ENCODE measurements at regions not wholly inside any gene's neighbourhood (a gene's known extent, or its start where the extent isn't known, plus 50 kb on each side); places are given as distances from the start of the nearest gene placed in this dataset.
"Not testable (repeated sequence)": the region's sequence is repeated elsewhere in the genome, so short reads cannot be mapped to it uniquely, and the experiment has no call there.

DNA sequence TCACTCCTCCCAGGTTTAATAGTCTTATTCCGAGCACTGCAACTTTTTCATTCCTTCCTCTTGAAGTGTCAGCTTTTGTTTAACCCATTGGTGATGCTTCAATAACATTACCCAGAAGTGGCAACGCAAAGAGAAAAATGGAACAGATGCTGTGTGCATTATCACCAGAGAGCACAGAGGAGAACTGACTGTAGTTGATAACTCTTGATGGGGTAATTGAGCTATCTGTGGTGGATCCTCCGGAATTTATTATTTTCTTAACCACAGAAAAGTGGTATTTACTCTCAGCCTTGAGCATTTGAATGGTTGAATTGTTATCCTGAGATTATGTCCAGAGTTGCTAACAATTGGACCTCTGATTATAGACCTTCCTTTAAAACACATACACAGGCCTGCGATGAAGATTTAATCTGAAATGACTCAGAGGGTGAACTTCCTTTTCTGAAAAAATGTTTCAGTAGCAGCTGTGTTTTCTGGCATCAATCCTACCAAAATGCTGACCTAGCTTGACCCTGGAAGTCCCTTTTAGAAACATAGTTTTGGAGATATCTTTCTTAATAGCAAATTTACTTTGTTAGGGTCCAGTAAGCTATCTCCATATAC, 1584.4 kb upstream of the LRRTM3 start:
- DNase-seq: no peak

- no peak for DNase-seq
Measured at GRCh38 chr10:65342245-65342644, 1583.6 kb upstream of the LRRTM3 start.

- DNase-seq: no peak
Measured at GRCh38 chr10:65346466-65346865, 1579.4 kb upstream of the LRRTM3 start.

DNA sequence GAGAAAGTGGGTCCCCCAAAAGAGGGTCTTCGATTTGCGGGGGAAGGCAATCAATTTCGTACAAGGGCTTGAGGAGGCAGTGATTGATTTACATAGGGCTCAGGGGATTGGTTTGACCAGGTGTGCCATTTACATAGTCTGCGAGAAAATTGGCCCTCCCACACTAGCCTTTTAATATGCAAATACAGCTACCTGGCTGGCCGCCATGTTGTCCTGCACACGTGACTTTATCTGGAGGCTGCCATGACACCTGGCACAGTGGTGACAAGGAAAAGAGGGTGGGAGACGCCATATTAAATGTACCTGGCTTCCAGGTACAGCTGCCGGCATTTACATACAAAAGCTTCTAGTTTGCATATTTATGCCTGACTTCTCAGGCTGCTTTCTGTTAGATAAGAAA, 1577.2 kb upstream of the LRRTM3 start:
- DNase-seq: no peak

- DNase-seq: no peak
Measured at GRCh38 chr10:65350611-65351010, 1575.2 kb upstream of the LRRTM3 start.

GRCh38 chr10:65355141-65355680, 1570.6 kb upstream of the LRRTM3 start:
- no peak for DNase-seq

DNA sequence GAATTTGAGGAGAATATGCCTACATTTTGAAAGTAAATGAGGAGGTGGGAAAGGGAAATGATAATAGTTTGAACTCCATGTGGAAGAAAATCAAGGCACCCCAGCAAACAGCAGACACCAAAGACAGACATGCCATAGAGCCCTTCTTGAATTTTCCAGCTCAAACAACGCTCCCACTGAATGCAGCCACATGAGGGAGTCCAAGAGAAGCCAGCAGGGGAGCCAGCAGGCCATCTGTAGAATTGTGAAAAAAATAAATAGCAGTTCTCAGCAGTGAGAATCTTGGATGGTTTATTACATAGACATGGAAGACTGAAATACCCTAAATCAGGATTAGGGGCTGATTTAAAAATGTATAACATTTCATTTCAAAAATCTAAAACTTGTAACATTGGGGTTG, 1567.3 kb upstream of the LRRTM3 start:
- DNase-seq: no peak

DNA sequence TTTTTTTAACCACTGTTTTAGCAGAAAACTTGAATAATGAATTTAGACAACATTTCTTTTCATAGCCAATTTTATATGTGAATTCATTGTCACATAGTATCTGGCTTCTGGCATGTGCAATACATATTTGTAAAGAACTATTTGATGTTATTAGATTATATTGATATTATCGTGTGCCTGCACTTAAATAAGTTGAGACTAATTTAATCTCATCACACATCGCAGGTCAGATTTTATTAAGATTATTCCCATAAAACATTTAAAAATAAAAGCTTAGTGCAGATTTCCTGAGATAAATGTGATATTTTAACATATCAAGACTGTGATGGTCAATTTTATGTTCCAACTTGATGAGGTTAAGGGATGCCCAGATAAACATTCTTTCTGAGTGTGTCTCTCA, 1565.3 kb upstream of the LRRTM3 start:
- DNase-seq: no peak

- DNase-seq: no peak
Measured at GRCh38 chr10:65365878-65366277, 1560.0 kb upstream of the LRRTM3 start.

- DNase-seq: no peak
Measured at GRCh38 chr10:65367706-65368105, 1558.1 kb upstream of the LRRTM3 start.

GRCh38 chr10:65375528-65375927, 1550.3 kb upstream of the LRRTM3 start:
- no peak for DNase-seq

- DNase-seq: no peak
Measured at GRCh38 chr10:65377687-65378086, 1548.1 kb upstream of the LRRTM3 start.

DNA sequence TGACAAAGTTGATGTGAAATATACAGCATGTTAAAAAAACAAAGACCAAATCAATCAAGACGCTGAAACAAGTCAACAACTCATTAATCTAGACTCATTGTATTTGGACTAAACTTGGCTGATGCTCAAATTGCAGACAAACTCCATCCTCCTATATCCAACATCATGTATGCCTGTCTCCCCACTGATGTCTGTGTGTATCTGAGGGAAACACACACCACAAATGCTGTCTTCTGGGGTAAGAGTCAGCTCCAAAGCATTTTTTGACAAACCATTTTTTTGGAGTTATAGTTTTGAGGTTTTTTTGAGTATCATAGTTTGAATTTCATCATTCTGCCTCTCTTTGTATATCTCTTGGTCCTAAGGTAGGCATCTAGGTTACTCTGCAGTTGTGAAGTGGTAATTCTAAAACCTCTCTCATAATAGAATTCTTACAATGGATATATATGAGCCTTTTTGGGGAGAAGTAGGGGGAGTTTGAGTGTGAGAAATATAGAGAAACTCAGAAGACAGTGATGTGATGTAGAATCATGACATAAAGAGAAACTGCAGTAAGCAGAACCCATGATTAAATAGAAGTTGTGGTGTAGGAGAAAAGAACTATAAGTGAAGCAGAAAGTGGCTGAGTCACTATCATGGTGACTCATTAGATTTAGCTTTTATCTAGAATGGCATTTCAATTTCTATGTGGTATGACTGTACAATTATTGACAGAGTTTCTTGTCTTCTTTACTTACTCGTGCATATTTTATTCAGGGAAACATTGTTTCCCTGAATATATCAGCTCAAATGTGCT, 1531.1 kb upstream of the LRRTM3 start:
- DNase-seq: no peak

DNA sequence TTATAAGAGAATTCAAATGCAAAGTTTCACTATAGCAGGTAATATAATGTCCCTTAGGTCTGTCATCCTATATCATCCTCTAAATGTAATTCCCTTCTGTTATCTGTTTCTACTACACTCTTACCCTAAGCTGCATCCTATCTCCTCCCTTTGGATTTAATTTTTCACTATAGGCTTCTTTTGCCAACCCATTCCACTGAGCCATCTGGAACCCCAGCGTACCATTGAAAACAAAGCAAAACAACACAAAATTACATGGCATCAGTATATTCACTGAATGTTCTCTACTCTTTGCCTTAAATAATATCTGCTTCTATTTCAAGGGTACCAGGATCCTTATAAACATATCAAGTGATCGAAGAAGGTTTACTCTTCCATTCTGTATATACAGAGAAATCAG, 1530.2 kb upstream of the LRRTM3 start:
- no peak for DNase-seq

- no peak for DNase-seq
Measured at GRCh38 chr10:65396997-65397396, 1528.8 kb upstream of the LRRTM3 start.

GRCh38 chr10:65408401-65408800, 1517.4 kb upstream of the LRRTM3 start:
- DNase-seq: no peak

- DNase-seq: no peak
Measured at GRCh38 chr10:65413001-65413400, 1512.8 kb upstream of the LRRTM3 start.

DNA sequence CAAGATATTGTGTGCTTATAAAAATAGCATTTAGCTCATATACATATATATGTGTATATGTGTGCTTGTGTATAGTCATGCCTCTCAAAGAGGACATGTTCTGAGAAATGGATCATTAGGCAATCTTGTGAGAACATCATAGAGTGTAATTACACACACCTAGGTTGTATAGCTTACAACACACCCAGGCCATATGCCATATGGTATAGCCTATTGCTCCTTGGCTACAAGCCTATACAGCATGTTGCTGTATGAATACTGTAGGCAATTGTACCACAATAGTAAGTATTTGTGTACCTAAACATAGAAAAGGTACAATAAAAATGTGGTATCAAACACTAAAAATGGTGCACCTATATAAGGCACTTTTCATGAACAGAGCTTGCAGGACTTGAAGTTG, 1510.5 kb upstream of the LRRTM3 start:
- no peak for DNase-seq

GRCh38 chr10:65416094-65416493, 1509.7 kb upstream of the LRRTM3 start:
- DNase-seq: no peak

- no peak for DNase-seq
Measured at GRCh38 chr10:65419629-65420028, 1506.2 kb upstream of the LRRTM3 start.

GRCh38 chr10:65423043-65423442, 1502.8 kb upstream of the LRRTM3 start:
- no peak for DNase-seq

DNA sequence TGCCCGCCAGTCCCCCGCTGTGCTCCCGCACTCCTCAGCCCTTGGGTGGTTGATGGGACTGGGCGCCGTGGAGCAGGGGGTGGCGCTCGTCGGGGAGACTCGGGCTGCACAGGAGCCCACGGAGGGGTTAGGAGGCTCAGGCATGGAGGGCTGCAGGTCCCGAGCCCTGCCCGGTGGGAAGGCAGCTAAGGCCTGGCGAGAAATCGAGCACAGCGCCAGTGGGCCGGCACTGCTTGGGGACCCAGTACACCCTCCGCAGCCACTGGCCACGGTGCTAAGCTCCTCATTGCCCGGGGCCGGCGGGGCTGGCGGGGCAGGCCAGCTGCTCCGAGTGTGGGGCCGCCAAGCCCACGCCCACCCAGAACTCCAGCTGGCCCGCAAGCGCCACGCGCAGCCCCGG, 1496.5 kb upstream of the LRRTM3 start:
- not testable (repeated sequence) for DNase-seq

- DNase-seq: no peak
Measured at GRCh38 chr10:65430979-65431378, 1494.9 kb upstream of the LRRTM3 start.

DNA sequence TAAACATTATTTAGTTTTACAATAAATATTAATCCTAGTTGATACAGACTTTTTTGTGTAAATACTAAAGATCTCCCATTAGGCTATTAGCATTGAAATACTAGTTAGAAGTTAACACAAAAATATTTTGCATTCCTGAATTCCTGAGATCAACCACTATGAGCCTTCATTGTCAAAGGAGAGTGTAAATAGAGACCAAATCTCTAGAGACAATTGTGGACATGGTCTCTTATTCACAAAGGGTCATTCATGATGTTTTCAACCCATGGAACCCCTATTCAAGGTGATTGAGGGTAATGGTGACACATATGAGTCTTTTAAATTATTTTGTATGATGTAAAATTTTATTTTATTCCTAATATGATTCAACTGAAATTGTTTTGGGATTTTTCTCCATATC, 1454.8 kb upstream of the LRRTM3 start:
- DNase-seq: no peak

GRCh38 chr10:65482848-65483247, 1443.0 kb upstream of the LRRTM3 start:
- DNase-seq: no peak

Data from amniotic stem cell (primary cell).